Iris pigment epithelial cell (primary cell): ENCODE measurements at regions not wholly inside any gene's neighbourhood (a gene's known extent, or its start where the extent isn't known, plus 50 kb on each side); places are given as distances from the start of the nearest gene placed in this dataset.

ENCODE experiments used
- DNase-seq: peaks from one replicate; pipeline ENCODE4 v3.0.0-alpha.2; 2011; ENCODE audit warnings: low read depth

DNA sequence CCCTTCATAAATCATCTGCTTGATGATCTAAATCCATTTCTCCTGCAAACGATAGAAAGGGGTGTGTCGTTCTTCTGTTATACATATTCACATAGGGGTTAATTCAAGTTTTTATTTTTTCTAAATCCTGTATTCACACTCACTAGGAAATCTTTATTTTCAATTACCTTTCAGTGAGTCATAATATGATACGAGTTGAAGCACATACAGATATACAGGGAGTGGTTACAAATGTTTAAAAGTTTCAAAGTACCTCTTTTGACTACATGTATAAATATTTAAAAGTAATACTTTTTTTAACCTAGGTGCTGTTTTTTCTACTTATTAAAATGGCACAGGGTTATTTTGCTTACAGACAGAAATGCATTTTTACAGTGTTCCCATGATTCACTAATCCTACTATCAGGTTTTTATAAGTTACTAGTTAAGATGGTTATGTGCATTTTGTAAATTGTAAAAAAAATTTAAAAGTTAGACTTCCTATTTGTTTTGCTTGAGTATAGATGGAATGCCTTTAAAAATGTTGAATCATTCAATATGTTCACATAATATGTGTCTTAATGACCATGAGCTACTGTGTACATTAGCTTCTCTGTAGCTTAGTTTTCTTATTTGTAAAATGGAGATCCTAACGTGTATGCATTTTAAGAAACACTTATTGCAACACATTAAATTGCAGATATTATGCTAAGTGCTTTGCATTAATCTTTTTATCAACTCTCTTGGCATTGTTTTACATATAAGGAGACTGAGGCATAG, 1378.1 kb downstream of the DSC3 start:
- no peak for DNase-seq

DNA sequence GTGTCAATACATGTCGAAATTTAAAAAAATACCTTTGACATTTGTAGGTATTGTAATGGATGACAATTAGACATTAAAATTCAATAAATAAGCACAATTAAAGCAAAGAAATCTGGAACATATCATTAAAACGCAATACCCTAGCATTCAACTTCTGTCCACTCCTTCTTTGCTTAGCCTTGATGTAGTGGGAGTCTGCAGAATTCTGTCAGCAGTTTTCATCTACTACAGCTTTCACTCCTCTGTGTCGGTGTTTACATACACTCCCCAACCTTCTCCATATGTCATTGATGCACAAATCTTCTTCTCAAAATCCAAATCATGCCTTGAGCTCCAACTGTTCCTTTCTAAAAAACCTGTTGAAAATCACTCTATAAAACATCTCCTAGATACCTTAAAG, 1380.6 kb downstream of the DSC3 start:
- no peak for DNase-seq

DNA sequence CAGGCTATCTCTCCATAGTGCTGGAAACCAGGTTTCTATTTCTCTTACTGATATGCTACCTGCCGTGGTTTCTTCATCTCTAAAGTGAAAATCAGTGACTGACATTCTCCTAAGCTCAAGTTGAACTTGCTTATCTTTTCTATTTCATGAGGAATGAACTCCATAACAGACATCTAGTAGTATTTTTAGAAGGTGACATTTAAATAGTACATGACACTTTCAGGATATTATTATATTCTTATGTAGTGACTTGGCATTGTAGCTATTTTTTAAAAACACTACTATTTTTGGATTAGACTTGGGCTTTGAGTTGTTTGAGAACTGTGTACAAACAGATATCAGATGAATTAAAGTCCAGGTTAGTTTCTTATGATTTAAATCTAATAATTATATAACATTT, 1381.8 kb downstream of the DSC3 start:
- DNase-seq, result no peak

DNA sequence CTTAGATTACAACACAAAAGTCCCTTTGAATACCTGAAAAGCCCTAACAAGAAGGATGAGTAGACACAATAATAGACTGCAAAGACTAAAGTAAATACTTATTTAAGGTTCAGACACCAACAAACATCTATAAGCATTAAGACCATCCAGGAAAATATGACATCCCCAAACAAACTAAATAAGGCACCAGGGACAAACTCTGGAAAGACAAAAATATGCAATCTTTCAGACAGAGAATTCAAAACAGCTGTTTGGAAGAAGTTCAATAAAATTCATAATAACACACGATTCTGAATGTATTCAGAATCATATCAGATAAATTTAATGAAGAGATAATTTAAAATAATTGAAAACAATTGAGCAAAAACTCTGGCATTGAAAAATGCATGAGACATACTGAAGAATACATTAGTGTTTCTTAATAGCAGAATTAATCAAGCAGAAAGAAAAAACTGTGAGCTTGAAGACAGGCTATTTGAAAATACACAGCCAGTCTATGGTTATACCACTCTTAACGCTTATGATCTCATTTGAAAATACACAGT, 1388.8 kb downstream of the DSC3 start:
- DNase-seq, result no peak

DNA sequence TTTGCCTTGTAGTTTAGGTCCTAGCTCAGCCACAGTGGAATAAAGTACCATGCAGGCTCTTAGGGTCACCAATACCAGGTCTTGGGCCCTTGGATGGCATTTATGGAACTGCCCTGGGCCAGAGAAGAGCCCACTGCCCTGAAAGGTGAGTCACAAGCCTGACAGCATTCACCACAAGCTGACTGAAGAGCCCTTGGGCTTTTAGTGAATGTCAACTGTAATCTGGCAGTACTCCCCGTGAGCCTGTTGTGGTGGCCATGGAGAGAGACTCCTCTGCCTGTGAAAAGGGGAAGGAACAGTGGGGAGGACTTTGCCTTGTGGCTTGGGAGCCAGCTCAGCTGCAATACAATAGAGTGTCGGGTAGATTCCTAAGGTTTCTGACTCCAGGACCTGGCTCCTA, 1389.7 kb downstream of the DSC3 start:
- no peak for DNase-seq

DNA sequence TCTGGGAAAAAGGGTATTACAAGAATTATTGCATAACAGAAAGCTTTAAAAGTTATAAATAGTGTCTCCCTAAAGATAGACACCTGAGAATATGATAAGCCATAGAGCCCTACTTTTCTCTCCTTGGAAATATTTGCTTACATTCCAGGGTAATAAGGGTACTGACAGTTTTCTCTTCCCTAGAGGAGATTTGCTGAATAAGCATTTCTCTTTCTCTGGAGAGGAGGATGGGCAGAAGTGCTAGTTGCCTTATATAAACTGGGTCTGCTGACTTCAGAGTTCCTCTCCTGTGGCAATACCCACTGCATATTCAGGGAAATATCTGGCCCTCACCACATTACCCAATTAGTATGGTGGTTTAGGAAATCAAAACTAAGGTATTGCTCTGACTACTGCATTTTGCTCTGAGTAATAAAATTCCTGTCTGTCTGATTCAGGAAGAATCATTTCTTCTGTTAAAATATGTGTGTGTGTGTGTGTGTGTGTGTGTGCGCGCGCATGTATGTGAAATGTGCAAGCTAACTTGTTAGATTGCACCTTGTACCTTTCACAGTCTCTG, 1391.3 kb downstream of the DSC3 start:
- DNase-seq, result peak; percentile 35

DNA sequence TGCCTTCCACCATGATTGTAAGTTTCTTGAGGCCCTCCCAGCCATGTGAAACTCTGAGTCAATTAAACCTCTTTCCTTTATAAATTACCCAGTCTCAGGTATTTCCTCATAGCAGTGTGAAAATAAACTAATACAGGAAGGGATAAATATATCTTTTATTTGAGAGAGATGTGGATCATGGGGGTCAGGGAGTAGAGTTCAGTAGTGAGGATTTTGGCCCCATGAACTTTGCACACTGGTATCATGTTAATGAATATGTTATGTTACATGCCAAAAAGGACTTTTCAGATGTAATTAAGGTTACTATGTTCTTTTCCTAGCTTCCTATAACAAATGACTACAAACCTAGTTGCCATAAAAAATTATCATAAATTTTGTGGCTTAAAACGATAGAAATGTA, 1393.7 kb downstream of the DSC3 start:
- DNase-seq, result no peak

DNA sequence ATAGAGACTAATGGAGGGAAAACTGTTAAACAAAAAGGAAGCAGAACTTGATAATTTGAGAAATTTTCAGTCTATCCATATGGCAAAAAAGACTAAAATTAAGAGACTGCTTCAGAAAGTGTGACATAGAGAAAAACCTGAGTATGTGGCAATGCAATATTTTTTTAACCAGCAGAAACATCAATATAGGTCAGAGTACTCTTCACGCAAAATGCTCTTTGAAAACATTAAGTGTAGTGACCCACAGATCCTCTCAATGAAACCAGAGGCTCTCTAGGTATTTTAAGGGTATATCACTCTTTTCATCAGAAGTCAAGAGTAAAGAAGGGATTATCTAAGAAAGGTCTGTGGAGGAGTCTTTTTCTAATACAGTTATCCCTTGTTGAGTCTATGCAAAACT, 1394.8 kb downstream of the DSC3 start:
- DNase-seq, result no peak

DNA sequence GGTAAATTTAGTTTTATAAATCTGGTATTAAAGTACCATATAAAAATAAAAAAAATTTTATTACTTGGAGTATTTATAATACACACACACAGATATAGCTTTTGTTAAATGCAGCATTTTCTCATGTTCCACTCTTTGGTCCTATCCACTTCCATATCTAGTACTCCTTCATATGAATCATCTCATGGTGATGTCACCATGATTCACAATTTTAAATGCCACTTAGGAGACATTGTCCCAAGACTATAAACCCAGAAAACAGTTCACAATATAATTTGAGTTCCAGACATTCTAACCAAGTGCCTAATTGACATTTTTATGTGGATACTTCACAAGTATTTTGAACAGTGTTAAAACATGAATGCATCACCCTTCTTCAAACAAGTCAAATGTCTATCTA, 1398.3 kb downstream of the DSC3 start:
- DNase-seq, result peak; percentile 11

DNA sequence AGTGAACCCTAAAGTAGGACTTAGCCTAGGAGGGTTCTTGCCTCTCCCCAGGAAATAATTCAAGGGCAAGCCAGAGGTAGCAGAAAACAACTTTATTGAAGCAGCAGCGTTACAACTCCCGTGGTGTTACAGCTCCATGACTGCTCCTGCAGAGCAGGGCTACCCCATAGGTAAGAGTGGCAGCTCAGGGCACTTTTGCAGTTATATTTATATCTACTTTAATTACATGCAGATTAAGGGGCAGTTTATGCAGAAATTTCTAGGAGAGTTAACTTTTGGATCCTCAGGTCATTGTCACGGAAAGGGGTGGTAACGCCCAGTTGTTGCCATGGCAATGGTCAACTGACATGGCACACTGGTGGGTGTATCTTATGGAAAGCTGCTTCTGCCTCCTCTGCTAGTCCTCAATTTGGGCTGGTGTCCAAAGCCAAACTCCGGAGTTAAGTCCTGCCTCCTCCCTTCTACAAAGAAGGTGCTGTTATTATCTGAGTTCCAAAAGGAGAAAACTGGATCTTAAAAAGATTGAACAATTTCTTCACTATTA, 1413.0 kb downstream of the DSC3 start:
- no peak for DNase-seq

DNA sequence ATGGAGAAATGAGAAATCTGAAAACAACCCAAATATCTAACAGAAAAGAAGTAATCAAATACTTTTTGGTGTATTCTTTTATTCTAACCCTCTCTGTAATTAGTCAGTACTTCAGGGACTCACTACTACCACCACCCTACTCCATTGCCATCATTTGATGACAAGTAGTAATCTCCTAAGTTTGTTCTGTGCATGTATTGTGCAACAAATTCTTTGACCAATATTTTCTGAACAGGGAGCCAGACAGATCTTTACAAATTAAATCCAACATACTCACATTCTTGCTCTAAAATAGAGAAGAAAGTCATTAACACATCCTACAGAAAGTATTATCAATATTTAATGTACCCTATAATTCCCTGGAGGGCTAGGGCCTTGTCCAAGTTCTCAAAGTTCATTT, 1416.4 kb downstream of the DSC3 start:
- DNase-seq, result no peak

DNA sequence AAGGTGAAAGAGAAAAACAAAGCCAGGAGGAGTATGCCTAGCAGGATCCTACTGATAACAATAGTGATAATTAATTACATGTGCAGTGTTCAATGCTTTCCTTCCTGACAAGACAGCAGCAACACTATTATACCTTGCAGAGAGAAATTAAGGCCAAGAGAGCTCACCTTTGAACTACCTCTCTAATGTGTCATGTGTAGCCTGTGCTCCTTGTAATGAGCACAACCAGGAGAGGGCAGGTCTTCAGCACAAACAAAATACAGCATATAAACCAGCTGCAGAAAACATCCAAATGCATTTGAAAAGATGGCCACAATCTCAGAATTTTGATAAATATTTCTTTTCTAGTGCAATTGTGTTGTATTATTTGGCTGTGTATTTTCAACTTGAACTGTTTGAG, 1425.7 kb downstream of the DSC3 start:
- DNase-seq, result no peak

DNA sequence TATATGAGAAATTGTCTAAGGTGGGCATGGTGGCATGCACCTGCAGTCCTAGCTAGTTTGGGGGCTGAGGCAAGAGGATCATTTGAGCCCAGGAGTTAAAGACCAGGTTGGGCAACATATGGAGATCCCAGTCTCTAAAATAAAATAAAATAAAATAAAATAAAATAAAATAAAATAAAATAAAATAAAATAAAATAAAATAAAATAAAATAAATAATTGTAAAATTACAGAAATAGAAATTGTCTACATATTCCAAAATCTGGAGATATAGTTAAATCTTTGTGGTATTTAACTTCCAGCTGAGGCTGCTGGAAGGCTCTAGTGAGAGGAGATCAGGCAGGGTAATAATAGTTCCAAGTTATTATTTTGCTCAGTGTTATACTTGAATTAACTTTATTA, 1432.1 kb upstream of the CDH2 start:
- DNase-seq, result no peak

DNA sequence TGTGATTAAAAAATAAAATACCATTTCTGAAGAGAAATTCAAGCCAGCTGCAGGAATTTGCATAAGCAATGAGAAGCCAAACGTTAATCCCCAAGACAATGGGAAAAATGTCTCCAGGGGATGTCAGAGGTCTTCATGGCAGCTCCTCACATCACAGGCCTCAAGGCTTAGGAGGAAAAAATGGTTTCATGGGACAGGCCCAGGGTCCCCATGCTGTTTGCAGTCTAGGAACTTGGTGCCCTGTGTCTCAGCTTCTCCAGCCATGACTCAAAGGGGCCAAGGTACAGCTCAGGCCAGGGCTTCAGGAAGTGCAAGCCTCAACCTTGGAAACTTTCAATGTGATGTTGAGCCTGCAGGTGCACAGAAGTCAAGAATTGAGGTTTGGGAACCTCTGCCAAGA, 1428.4 kb upstream of the CDH2 start:
- no peak for DNase-seq

DNA sequence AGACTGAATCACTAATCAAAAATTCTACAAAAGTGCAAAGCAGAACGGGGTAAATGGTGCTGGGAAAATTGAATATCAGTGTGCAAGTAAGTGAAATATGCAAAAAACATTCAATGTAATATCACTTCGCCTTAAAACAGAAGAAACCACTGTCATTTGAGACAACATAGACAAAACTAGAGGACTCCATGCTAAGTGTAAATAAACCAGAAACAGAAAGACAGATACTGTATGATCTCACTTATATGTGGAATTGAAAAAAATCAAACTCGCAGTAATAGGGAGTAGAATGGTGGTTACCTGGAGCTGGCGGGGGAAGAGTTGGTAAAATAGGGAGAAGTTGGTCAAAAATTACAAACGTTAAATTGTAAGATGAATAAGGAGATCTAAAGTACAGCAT, 1420.0 kb upstream of the CDH2 start:
- no peak for DNase-seq

DNA sequence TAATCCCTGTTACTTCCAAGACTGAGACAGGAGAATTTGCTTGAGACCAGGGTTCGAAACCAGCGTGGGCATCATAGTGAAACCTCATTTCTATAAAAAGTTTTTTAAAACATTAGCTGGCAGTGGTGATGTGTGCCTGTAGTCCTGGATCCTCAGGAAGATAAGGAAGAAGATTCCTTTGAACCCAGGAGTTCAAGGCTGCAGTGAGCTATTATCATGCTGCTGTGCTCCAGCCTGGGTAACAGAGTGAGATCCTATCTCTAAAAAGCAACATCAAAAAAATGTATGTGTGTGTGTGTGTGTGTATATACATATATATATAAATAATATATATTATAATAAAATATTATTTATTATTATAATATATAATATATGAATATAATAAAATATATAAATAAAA, 1417.6 kb upstream of the CDH2 start:
- DNase-seq, result no peak

DNA sequence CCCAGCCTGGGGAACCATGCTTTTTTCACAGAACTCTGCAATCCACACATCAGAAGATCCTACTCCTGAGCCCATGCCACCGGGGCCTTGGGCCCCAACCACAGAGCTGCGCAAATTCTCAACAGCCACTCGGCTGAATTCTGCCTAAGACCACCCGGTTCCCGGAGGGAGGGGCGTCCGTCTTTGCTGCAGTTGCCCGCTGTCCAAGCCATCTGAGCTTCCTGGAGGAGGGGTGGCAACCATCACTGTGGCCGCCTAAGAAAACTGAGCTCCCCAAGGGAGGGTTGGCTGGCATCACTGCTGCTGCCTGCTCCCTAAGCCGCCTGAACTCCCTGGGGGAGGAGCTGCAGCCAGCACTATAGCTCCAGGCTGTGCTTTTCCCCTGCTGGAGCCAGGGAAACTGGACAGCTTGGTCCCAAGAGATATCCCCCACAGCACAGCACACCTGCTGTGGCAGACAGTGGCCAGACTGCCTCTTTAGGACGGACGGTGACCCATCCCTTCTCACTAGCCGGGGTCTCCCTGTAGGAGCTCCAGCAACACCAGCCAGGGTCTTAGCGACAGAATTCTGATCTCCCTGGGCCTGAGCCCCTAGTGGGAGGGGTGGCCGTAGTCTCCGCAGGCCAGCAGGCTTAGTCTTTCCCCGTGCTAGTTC, 1411.6 kb upstream of the CDH2 start:
- no peak for DNase-seq

DNA sequence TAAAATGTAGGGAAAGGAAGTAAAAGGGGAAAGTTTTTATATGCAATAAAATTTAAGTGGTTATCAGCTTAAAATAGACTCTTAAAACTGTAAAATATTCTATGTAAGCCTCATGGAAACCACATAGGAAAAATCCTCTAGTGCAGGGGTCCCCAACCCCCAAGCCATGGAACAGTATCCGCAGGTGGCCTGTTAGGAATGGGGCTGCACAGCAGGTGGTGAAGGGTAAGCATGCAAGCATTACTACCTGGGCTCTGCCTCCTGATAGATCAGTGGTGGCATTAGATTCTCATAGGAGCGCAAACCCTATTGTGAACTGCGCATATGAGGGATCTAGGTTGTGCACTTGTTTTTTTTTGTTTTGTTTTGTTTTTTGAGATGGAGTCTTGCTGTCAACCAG, 1409.3 kb upstream of the CDH2 start:
- DNase-seq, result no peak

DNA sequence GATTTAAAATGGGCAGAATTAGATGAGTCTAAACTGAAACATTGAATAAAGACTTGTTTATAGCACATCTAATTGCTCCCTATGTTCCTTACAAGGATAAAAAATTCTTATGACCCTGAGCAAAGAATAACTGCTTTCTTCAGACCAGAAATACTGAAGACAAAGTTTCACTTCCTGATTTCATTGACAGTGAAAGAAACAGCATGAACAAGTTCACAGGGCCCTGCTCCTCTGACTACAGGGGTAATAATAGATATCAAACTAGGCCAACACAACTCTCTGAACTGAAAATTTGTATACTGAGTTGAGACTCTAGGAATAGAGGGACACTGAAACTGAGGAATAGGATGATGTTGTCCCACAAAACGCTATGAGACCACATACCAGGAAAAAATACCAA, 1383.3 kb upstream of the CDH2 start:
- no peak for DNase-seq

DNA sequence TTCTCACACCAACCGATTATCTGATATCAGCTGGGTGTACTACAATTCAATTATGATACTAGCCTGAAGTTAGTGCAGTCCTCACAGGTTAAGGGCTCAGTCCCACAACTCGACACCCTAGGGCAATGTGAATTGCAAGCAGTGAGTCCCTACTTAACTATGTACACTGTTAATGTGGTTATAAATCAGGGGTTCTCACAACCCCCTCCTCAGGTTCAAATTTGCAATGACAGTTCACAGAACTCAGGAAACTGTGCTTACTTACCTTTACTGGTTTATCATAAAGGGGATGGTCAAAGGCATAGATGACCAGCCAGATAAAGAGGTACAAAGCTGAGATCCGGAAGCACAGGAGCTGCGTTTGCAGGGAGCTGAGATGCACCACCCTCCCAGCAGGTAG, 1379.1 kb upstream of the CDH2 start:
- DNase-seq, result no peak

DNA sequence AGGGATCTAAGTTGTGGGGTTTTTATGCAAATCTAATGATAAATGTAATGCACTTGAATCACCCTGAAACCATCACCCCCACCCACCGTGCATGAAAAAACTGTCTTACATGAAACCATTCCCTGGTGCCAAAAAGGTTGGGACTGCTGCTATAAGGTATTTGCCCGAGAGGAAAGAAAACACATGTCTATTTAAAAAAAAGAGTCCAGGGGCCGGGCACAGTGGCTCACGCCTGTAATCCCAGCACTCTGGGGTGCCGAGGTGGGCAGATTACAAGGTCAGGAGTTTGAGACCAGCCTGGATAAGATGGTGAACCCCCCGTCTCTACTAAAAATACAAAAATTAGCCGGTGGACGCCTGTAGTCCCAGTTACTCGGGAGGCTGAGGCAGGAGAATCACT, 1372.8 kb upstream of the CDH2 start:
- DNase-seq, result no peak

DNA sequence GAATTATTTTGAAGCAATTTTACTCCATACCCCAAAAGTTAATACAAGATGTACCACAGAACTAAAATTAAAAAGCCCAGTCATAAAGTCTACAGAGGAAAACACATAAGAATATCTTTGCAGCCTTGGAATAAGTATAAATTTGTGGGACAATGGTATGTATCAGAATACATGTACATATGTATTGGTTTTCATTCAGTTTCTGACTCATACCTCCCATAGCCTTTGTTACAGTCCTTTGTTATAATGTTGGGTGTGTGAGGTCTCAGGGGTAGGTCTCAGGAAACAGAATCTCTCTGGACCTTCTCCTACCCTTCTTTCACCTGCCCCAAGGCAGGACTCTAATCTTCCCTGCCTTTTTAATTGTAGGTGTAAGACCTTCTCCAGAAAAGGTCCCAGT, 1370.7 kb upstream of the CDH2 start:
- no peak for DNase-seq

DNA sequence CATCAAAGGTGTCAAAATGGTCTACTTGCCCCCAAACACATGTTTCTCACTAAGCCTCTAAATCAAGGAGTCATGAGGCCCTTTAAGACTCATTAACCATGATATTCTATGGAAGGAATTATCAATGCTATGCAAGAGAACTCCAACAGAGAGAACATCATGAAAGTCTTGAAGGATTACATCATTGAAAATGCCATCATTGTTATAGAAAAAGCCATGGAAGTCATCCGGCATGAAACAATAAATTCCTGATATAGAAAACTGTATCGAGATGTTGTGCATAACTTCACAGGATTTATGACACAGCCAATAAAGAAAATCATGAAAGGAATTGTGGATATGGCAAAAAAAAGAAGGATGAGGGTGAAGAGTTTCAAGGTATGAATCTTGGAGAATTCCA, 1363.6 kb upstream of the CDH2 start:
- DNase-seq, result no peak
